ENCODE measurements at regions not wholly inside any gene's neighbourhood (a gene's known extent, or its start where the extent isn't known, plus 50 kb on each side); places are given as distances from the start of the nearest gene placed in this dataset.

DNA sequence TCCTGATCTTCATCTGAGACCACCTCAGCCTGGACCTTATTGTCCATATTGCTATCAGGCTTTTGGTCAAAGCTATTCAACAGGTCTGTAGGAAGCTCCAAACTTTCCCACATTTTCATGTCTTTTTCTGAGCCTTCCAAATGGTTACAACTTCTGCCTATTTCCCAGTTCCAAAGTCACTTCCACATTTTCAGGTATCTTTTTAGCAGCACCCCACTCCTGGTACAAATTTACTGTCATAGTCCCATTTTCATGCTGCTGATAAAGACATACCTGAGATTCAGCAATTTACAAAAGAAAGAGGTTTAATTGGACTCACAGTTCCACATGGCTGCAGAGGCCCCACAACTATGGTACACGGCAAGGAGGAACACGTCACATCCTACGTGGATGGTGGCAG lies 815.5 kb downstream of the KCNJ2 start:
- Histone ChIP-seq H3K79me2 (ENCODE audit: control insufficient read depth, insufficient read depth, low read length) (no peaks in the 10 kb centered on the region), H3K36me3 (ENCODE audit: control insufficient read depth in 2 of 2, extremely low read depth in 1 of 2, insufficient read depth in 2 of 2, low read length in 2 of 2) (no peaks in the 10 kb centered on the region), H2AFZ (ENCODE audit: low read depth, low read length) (no peak overlapping the region), H3K9ac (replicated peaks; ENCODE audit: extremely low read depth, insufficient read depth, low read length) (no peak overlapping the region), H3K4me1 (ENCODE audit: control insufficient read depth, extremely low read depth, insufficient read depth, low read length) (no peaks in the 10 kb centered on the region), H3K4me2 (ENCODE audit: insufficient read depth, low read length) (no peak overlapping the region), H3K27me3 (ENCODE audit: control insufficient read depth in 2 of 2, insufficient read depth in 2 of 2, low read length in 2 of 2) (no peaks in the 10 kb centered on the region), H3K4me3 (replicated peaks in 1 of 3; ENCODE audit: insufficient read depth in 1 of 3, low read depth in 1 of 3, low read length in 3 of 3) (no peak overlapping the region), H3K27ac (ENCODE audit: insufficient read depth, low read depth, low read length) (no peak overlapping the region), H3K9me1 (replicated peaks; ENCODE audit: control insufficient read depth, extremely low read depth, insufficient read depth, low read length) (no peaks in the 10 kb centered on the region), H3K9me3 (replicated peaks; ENCODE audit: control insufficient read depth, insufficient read depth, low read length) (peaks cover 3% of the 10 kb centered on the region), H4K20me1 (replicated peaks; ENCODE audit: control insufficient read depth, extremely low read depth, insufficient read depth, low read length) (no peaks in the 10 kb centered on the region)
- TF ChIP-seq GATA2 (IDR thresholded peaks at IDR 0.05; ENCODE audit: insufficient read depth, insufficient read length, low read depth, low read length) (no peak), FOS (IDR thresholded peaks at IDR 0.05; ENCODE audit: borderline replicate concordance, insufficient read depth, low read length) (no peak), POLR2AphosphoS5 (IDR thresholded peaks at IDR 0.05; ENCODE audit: insufficient read depth, low read depth, low read length) (no peak), EZH2 (IDR thresholded peaks at IDR 0.05; ENCODE audit: borderline replicate concordance, low read depth, low read length, severe bottlenecking) (no peak), POLR2A (IDR thresholded peaks at IDR 0.05; ENCODE audit: low read depth, low read length) (no peak), MYC (IDR thresholded peaks at IDR 0.05; ENCODE audit: low read depth, low read length) (no peak)
- TF ChIP-seq, protein P1, sequence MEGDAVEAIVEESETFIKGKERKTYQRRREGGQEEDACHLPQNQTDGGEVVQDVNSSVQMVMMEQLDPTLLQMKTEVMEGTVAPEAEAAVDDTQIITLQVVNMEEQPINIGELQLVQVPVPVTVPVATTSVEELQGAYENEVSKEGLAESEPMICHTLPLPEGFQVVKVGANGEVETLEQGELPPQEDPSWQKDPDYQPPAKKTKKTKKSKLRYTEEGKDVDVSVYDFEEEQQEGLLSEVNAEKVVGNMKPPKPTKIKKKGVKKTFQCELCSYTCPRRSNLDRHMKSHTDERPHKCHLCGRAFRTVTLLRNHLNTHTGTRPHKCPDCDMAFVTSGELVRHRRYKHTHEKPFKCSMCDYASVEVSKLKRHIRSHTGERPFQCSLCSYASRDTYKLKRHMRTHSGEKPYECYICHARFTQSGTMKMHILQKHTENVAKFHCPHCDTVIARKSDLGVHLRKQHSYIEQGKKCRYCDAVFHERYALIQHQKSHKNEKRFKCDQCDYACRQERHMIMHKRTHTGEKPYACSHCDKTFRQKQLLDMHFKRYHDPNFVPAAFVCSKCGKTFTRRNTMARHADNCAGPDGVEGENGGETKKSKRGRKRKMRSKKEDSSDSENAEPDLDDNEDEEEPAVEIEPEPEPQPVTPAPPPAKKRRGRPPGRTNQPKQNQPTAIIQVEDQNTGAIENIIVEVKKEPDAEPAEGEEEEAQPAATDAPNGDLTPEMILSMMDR (IDR thresholded peaks at IDR 0.05; ENCODE audit: extremely low read depth in 1 of 2, insufficient read depth in 1 of 2, low read depth in 1 of 2, low read length in 2 of 2) = no peak
- POLR2A ChIA-PET = no interaction called here
- intact Hi-C loops (cut with micrococcal nuclease) = no loop called here
- dilution Hi-C loops (cut with MboI; ENCODE audit: extremely low pct_ligation_motif_present, low sequenced_read_pairs) = no loop called here
- CTCF ChIA-PET = no interaction called here
- no peak for FAIRE-seq
- no peak for DNase-seq (ENCODE audit: low read depth, low spot score)
- no TSS peak for BruUV-seq (replicated peaks)

DNA sequence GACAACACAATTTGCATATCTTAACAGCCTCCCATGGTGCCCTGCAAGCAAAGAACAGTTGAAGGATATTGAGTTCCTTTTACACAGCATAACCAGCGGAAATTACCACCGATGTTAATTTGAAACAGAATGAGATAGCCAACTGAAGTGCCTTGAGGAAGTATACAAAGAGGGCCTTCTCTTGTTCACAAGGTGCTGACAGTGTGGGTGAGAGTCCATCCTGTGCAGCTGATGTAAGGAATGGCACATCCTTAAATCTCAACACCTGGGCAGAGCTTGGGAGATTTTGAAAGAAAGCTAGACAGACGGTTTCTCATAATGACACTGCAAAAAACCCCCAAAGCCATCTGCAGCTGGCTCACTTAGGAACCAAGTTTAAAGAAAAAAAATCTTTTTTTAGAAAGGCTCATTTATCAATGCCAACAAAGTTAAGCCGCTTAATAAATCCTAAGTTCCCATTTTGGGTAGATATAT lies 818.6 kb downstream of the KCNJ2 start:
- H3K27me3 ChIP-seq (ENCODE audit: control insufficient read depth in 2 of 2, insufficient read depth in 2 of 2, low read length in 2 of 2) = no peaks in the 10 kb centered on the region
- no peak overlapping the region for H3K9ac ChIP-seq (replicated peaks; ENCODE audit: extremely low read depth, insufficient read depth, low read length)
- no peaks in the 10 kb centered on the region for H3K36me3 ChIP-seq (ENCODE audit: control insufficient read depth in 2 of 2, extremely low read depth in 1 of 2, insufficient read depth in 2 of 2, low read length in 2 of 2)
- peaks cover 3% of the 10 kb centered on the region for H3K9me3 ChIP-seq (replicated peaks; ENCODE audit: control insufficient read depth, insufficient read depth, low read length)
- no peak overlapping the region for H3K4me2 ChIP-seq (ENCODE audit: insufficient read depth, low read length)
- DNase-seq (ENCODE audit: low read depth, low spot score) (no peak), FAIRE-seq (no peak)
- no peaks in the 10 kb centered on the region for H3K79me2 ChIP-seq (ENCODE audit: control insufficient read depth, insufficient read depth, low read length)
- no peaks in the 10 kb centered on the region for H3K9me1 ChIP-seq (replicated peaks; ENCODE audit: control insufficient read depth, extremely low read depth, insufficient read depth, low read length)
- no peak for TF ChIP-seq FOS (IDR thresholded peaks at IDR 0.05; ENCODE audit: borderline replicate concordance, insufficient read depth, low read length)
- TF ChIP-seq, protein P2, sequence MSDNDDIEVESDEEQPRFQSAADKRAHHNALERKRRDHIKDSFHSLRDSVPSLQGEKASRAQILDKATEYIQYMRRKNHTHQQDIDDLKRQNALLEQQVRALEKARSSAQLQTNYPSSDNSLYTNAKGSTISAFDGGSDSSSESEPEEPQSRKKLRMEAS (IDR thresholded peaks at IDR 0.05; ENCODE audit: insufficient read depth, insufficient read length) = no peak
- TF ChIP-seq POLR2A (IDR thresholded peaks at IDR 0.05; ENCODE audit: low read depth, low read length) = no peak
- TF ChIP-seq JUN (IDR thresholded peaks at IDR 0.05; ENCODE audit: borderline replicate concordance, insufficient read depth, insufficient read length, low read depth) = no peak
- TF ChIP-seq POLR2AphosphoS5 (IDR thresholded peaks at IDR 0.05; ENCODE audit: insufficient read depth, low read depth, low read length) = no peak
- TF ChIP-seq MYC (IDR thresholded peaks at IDR 0.05; ENCODE audit: low read depth, low read length) = no peak
- TF ChIP-seq GATA2 (IDR thresholded peaks at IDR 0.05; ENCODE audit: insufficient read depth, insufficient read length, low read depth, low read length) = no peak
- no peak for TF ChIP-seq EZH2 (IDR thresholded peaks at IDR 0.05; ENCODE audit: borderline replicate concordance, low read depth, low read length, severe bottlenecking)
- TF ChIP-seq, protein P1 (IDR thresholded peaks at IDR 0.05; ENCODE audit: extremely low read depth in 1 of 2, insufficient read depth in 1 of 2, low read depth in 1 of 2, low read length in 2 of 2) = no peak
- POLR2A ChIA-PET = no interaction called here
- H2AFZ ChIP-seq (ENCODE audit: low read depth, low read length) = no peak overlapping the region
- BruUV-seq (replicated peaks) = no TSS peak
- no peak overlapping the region for H3K27ac ChIP-seq (ENCODE audit: insufficient read depth, low read depth, low read length)
- dilution Hi-C loops (cut with MboI; ENCODE audit: extremely low pct_ligation_motif_present, low sequenced_read_pairs) (no loop called here), intact Hi-C loops (cut with micrococcal nuclease) (no loop called here)
- H4K20me1 ChIP-seq (replicated peaks; ENCODE audit: control insufficient read depth, extremely low read depth, insufficient read depth, low read length) = no peaks in the 10 kb centered on the region
- CTCF ChIA-PET = no interaction called here
- no peaks in the 10 kb centered on the region for H3K4me1 ChIP-seq (ENCODE audit: control insufficient read depth, extremely low read depth, insufficient read depth, low read length)
- H3K4me3 ChIP-seq (replicated peaks in 1 of 3; ENCODE audit: insufficient read depth in 1 of 3, low read depth in 1 of 3, low read length in 3 of 3) = no peak overlapping the region

Data from endothelial cell of umbilical vein (primary cell).